ENCODE measurements at regions not wholly inside any gene's neighbourhood (a gene's known extent, or its start where the extent isn't known, plus 50 kb on each side); places are given as distances from the start of the nearest gene placed in this dataset.
"Not testable (repeated sequence)": the region's sequence is repeated elsewhere in the genome, so short reads cannot be mapped to it uniquely, and the experiment has no call there.

DNA sequence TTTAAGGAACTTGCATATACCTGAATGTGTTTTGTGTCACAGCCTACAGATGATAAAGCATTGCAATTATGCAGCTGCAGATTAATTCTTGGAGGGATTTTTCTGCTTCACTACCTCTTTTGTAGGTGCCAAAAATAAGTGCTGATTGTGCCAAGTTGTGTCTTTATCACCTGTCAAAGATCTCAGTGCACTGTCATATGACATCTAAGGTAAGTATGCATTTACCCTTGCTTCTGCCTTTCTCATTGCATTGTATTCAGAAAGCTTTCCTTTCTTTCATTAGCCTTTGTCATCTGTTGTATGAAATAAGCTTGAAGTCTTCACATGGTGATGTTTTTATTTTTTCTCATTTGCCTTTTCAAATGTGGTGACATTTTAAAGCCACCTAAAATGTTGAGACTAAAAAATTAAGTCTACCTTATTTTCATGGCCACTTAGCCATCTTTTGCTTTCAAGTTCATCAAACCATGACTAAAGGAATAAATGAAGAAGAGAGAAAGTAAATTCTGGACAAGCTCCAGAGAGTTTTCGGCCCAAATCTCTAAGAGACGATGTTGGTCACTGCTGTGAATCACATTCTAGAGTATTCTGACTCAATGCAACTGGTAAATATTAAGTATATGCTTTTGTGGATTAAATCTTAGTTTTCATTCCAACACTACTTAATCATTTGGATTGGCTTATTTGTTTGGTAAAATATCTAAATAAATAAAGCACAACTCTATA is 381.8 kb upstream of the EPHA3 start:
- no peaks in the 10 kb centered on the region for H3K27me3 ChIP-seq (ENCODE audit: insufficient read depth, low read length, poor library complexity, severe bottlenecking)
- Mint-ChIP-seq H3K36me3 (no peaks in the 10 kb centered on the region), H3K4me3 (no peak overlapping the region), H3K4me1 (no peaks in the 10 kb centered on the region), H3K27ac (no peak overlapping the region), H3K9me3 (peaks cover 0 to 32% (median 6%) of the 10 kb centered on the region in 5 donors), H3K27me3 (no peaks in the 10 kb centered on the region)
- no peak overlapping the region for H3K27ac ChIP-seq (ENCODE audit: low read depth, low read length)
- ChIA-PET POLR2A (no interaction called here), CTCF (no interaction called here)
- H3K4me3 ChIP-seq (ENCODE audit: low read length): no peak overlapping the region
- H3K36me3 ChIP-seq (ENCODE audit: insufficient read depth, low read length): no peaks in the 10 kb centered on the region
- no peak for DNase-seq
- H3K9me3 ChIP-seq (ENCODE audit: low read length): no peaks in the 10 kb centered on the region
- no peaks in the 10 kb centered on the region for H3K4me1 ChIP-seq (ENCODE audit: insufficient read depth, low read length)

- no peak overlapping the region for H3K4me3 ChIP-seq (ENCODE audit: low read length)
- H3K4me1 ChIP-seq (ENCODE audit: insufficient read depth, low read length): no peaks in the 10 kb centered on the region
- no peaks in the 10 kb centered on the region for H3K9me3 ChIP-seq (ENCODE audit: low read length)
- Mint-ChIP-seq H3K9me3 (peaks cover 0 to 22% (median 5%) of the 10 kb centered on the region in 5 donors), H3K27ac (peak overlapping the region in 1 of 8 donors; percentile 6), H3K36me3 (no peaks in the 10 kb centered on the region), H3K27me3 (no peaks in the 10 kb centered on the region), H3K4me1 (no peaks in the 10 kb centered on the region), H3K4me3 (no peak overlapping the region)
- H3K27ac ChIP-seq (ENCODE audit: low read depth, low read length): no peak overlapping the region
- POLR2A ChIA-PET: no interaction called here
- CTCF ChIA-PET: no interaction called here
- H3K27me3 ChIP-seq (ENCODE audit: insufficient read depth, low read length, poor library complexity, severe bottlenecking): no peaks in the 10 kb centered on the region
- H3K36me3 ChIP-seq (ENCODE audit: insufficient read depth, low read length): no peaks in the 10 kb centered on the region
- DNase-seq: no peak
Measured at GRCh38 chr3:88732186-88732585, 375.2 kb upstream of the EPHA3 start.

DNA sequence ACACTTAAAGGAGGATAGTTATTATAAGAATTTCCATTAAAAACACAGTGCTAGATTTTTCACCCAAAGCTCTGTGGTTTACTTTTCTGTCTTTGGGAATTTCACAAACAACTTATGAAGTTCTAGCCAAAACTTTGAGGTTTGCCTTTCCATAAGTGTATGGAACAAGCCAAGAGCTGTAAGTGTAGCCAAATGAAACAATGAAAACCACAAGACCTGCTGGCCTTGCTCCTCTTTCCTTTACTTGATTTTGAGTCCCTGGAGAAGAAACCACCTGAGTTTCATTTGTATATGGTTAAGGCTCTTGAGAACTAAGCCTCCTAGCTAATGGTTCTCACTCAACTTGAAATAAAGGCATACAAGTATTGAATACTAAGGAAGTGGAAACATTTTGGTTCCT is 365.3 kb upstream of the EPHA3 start:
- Mint-ChIP-seq H3K4me3 (no peak overlapping the region), H3K27ac (no peak overlapping the region), H3K4me1 (no peaks in the 10 kb centered on the region), H3K27me3 (no peaks in the 10 kb centered on the region), H3K9me3 (peaks cover 2 to 13% (median 10%) of the 10 kb centered on the region in 5 donors), H3K36me3 (no peaks in the 10 kb centered on the region)
- Histone ChIP-seq H3K27me3 (ENCODE audit: insufficient read depth, low read length, poor library complexity, severe bottlenecking) (no peaks in the 10 kb centered on the region), H3K9me3 (ENCODE audit: low read length) (no peaks in the 10 kb centered on the region), H3K4me1 (ENCODE audit: insufficient read depth, low read length) (no peaks in the 10 kb centered on the region), H3K36me3 (ENCODE audit: insufficient read depth, low read length) (no peaks in the 10 kb centered on the region), H3K4me3 (ENCODE audit: low read length) (no peak overlapping the region), H3K27ac (ENCODE audit: low read depth, low read length) (no peak overlapping the region)
- no peak for DNase-seq
- ChIA-PET CTCF (no interaction called here), POLR2A (no interaction called here)

DNA sequence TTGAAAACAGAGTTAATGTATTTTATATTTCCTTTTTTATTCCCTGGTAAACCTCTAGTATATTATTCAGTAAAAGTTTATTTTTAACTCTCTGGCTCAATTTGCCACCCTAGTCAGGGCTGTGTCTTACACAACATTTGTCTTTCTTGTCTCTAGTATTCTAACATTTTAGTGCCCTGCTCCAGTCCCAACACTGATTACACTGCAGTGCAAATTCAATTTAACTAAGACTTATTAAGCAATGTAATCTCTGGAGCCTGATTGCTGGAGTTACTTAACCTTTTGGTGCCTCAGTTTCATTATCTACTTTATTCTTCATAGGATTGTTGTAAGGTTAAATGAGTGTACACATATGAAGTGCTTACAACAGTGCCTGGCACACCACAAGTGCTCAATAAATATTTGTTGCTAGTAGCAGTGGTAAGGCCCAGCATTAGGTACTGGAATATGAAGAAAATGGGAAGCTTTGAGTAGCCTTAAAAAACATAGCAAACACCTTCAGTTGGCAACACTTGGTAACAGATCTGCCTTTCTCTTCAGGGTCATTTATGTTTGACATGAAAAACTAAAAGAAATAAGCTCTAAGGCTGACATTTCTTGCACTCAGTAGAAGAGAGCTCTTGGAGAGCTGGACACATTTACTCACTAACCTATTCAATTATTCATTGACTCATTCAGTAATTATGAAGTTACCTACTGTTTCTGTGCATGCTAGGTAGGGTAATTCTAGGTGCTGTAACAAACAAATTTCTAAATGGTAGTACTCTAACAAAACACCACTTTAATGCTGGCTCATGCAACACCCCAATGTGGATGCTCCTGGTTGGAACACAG is 364.5 kb upstream of the EPHA3 start:
- H3K36me3 Mint-ChIP-seq: peaks cover 0 to under 1% (median 0%) of the 10 kb centered on the region in 3 donors
- H3K4me1 Mint-ChIP-seq: no peaks in the 10 kb centered on the region
- no peak overlapping the region for H3K4me3 Mint-ChIP-seq
- peaks cover 2 to 13% (median 6%) of the 10 kb centered on the region in 5 donors for H3K9me3 Mint-ChIP-seq
- Histone ChIP-seq H3K9me3 (ENCODE audit: low read length) (no peaks in the 10 kb centered on the region), H3K36me3 (ENCODE audit: insufficient read depth, low read length) (no peaks in the 10 kb centered on the region), H3K4me3 (ENCODE audit: low read length) (no peak overlapping the region), H3K27me3 (ENCODE audit: insufficient read depth, low read length, poor library complexity, severe bottlenecking) (no peaks in the 10 kb centered on the region), H3K4me1 (ENCODE audit: insufficient read depth, low read length) (no peaks in the 10 kb centered on the region), H3K27ac (ENCODE audit: low read depth, low read length) (no peak overlapping the region)
- CTCF ChIA-PET: no interaction called here
- H3K27ac Mint-ChIP-seq: no peak overlapping the region
- H3K27me3 Mint-ChIP-seq: no peaks in the 10 kb centered on the region
- DNase-seq: no peak
- POLR2A ChIA-PET: no interaction called here

- no peak overlapping the region for H3K27ac Mint-ChIP-seq
- Histone ChIP-seq H3K4me3 (ENCODE audit: low read length) (no peak overlapping the region), H3K9me3 (ENCODE audit: low read length) (no peaks in the 10 kb centered on the region), H3K27me3 (ENCODE audit: insufficient read depth, low read length, poor library complexity, severe bottlenecking) (no peaks in the 10 kb centered on the region), H3K36me3 (ENCODE audit: insufficient read depth, low read length) (no peaks in the 10 kb centered on the region), H3K4me1 (ENCODE audit: insufficient read depth, low read length) (no peaks in the 10 kb centered on the region), H3K27ac (ENCODE audit: low read depth, low read length) (no peak overlapping the region)
- POLR2A ChIA-PET: no interaction called here
- no peaks in the 10 kb centered on the region for H3K4me1 Mint-ChIP-seq
- H3K36me3 Mint-ChIP-seq: peaks cover 0 to 2% (median 0%) of the 10 kb centered on the region in 3 donors
- H3K9me3 Mint-ChIP-seq: peaks cover 4 to 19% (median 10%) of the 10 kb centered on the region in 5 donors
- no peak for DNase-seq
- H3K4me3 Mint-ChIP-seq: no peak overlapping the region
- CTCF ChIA-PET: no interaction called here
- H3K27me3 Mint-ChIP-seq: no peaks in the 10 kb centered on the region
Measured at GRCh38 chr3:88744896-88745295, 362.5 kb upstream of the EPHA3 start.

- H3K27me3 ChIP-seq (ENCODE audit: insufficient read depth, low read length, poor library complexity, severe bottlenecking); H3K4me3 ChIP-seq (ENCODE audit: low read length); H3K4me3 Mint-ChIP-seq; H3K27ac Mint-ChIP-seq; H3K27ac ChIP-seq (ENCODE audit: low read depth, low read length); H3K9me3 ChIP-seq (ENCODE audit: low read length); DNase-seq; POLR2A ChIA-PET; CTCF ChIA-PET; H3K4me1 ChIP-seq (ENCODE audit: insufficient read depth, low read length); H3K27me3 Mint-ChIP-seq; H3K4me1 Mint-ChIP-seq; H3K36me3 ChIP-seq (ENCODE audit: insufficient read depth, low read length); H3K36me3 Mint-ChIP-seq: not testable (repeated sequence)
- peaks cover 8 to 23% (median 11%) of the 10 kb centered on the region in 5 donors for H3K9me3 Mint-ChIP-seq
Measured at GRCh38 chr3:88747145-88747544, 360.3 kb upstream of the EPHA3 start.

- ChIA-PET POLR2A (no interaction called here), CTCF (no interaction called here)
- no peak for DNase-seq
- no peaks in the 10 kb centered on the region for H3K4me1 ChIP-seq (ENCODE audit: insufficient read depth, low read length)
- Mint-ChIP-seq H3K36me3 (no peaks in the 10 kb centered on the region), H3K4me3 (no peak overlapping the region), H3K27ac (no peak overlapping the region), H3K9me3 (peaks cover 5 to 30% (median 8%) of the 10 kb centered on the region in 5 donors), H3K27me3 (no peaks in the 10 kb centered on the region), H3K4me1 (no peaks in the 10 kb centered on the region)
- no peak overlapping the region for H3K27ac ChIP-seq (ENCODE audit: low read depth, low read length)
- H3K27me3 ChIP-seq (ENCODE audit: insufficient read depth, low read length, poor library complexity, severe bottlenecking): no peaks in the 10 kb centered on the region
- no peak overlapping the region for H3K4me3 ChIP-seq (ENCODE audit: low read length)
- H3K9me3 ChIP-seq (ENCODE audit: low read length): no peaks in the 10 kb centered on the region
- H3K36me3 ChIP-seq (ENCODE audit: insufficient read depth, low read length): no peaks in the 10 kb centered on the region
Measured at GRCh38 chr3:88758676-88759075, 348.7 kb upstream of the EPHA3 start.

DNA sequence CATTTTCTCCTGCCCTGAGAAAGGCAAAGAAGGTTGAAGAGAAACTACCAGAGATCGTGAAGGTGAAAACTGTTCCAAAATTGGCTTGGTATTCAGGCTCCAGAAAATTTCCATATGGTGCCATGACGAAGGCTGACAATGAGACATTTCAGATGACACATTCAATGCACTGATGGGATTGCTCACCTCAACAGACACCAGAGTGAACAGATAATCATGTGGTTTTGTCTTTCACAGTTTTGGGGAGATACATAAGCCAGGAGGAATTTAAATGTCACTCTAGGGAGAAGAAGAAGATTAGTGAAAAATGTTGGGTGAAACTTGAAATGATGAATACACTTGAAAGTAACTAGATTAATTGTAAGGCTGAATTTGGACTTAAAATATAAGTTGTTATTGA is 339.7 kb upstream of the EPHA3 start:
- Mint-ChIP-seq H3K4me3 (no peak overlapping the region), H3K27ac (no peak overlapping the region), H3K27me3 (no peaks in the 10 kb centered on the region), H3K36me3 (no peaks in the 10 kb centered on the region), H3K9me3 (peaks cover 9 to 29% (median 13%) of the 10 kb centered on the region in 5 donors), H3K4me1 (no peaks in the 10 kb centered on the region)
- no peaks in the 10 kb centered on the region for H3K36me3 ChIP-seq (ENCODE audit: insufficient read depth, low read length)
- CTCF ChIA-PET: no interaction called here
- H3K4me1 ChIP-seq (ENCODE audit: insufficient read depth, low read length): no peaks in the 10 kb centered on the region
- no peaks in the 10 kb centered on the region for H3K27me3 ChIP-seq (ENCODE audit: insufficient read depth, low read length, poor library complexity, severe bottlenecking)
- no peaks in the 10 kb centered on the region for H3K9me3 ChIP-seq (ENCODE audit: low read length)
- POLR2A ChIA-PET: no interaction called here
- no peak overlapping the region for H3K27ac ChIP-seq (ENCODE audit: low read depth, low read length)
- no peak for DNase-seq
- no peak overlapping the region for H3K4me3 ChIP-seq (ENCODE audit: low read length)
